Spinal cord (tissue), 9 donors: ENCODE measurements at regions not wholly inside any gene's neighbourhood (a gene's known extent, or its start where the extent isn't known, plus 50 kb on each side); places are given as distances from the start of the nearest gene placed in this dataset.

Experiments
- DNase-seq, 6 donors: peaks; one replicate each; pipeline versions ENCODE4 v3.0.0 to v3.0.0-alpha.2; 2013 to 2015; ENCODE audit warnings: low spot score in 6 of 6, low read depth in 4 of 6
- H3K27ac ChIP-seq: one replicate; pipeline ENCODE4 v1.5.1; 2013; ENCODE audit warnings: low read depth, low read length, control low read depth
- H3K27me3 ChIP-seq: one replicate; pipeline ENCODE4 v1.6.1; 2013; ENCODE audit warnings: low read length; ENCODE audit not compliant: control insufficient read depth, insufficient read depth
- H3K36me3 ChIP-seq: one replicate; pipeline ENCODE4 v1.6.1; 2013; ENCODE audit warnings: low read length; ENCODE audit not compliant: control insufficient read depth, insufficient read depth
- H3K4me1 ChIP-seq: one replicate; pipeline ENCODE4 v1.6.1; 2013; ENCODE audit warnings: low read length; ENCODE audit not compliant: control insufficient read depth, insufficient read depth
- H3K4me3 ChIP-seq: one replicate; pipeline ENCODE4 v1.5.1; 2013; ENCODE audit warnings: low read depth, low read length, control low read depth
- H3K9me3 ChIP-seq: one replicate; pipeline ENCODE4 v1.6.1; 2013; ENCODE audit warnings: low read length; ENCODE audit not compliant: control insufficient read depth, insufficient read depth
- WGBS: methylation state at CpG from one replicate; pipeline ENCODE4 v1.1.5; 2013; ENCODE audit warnings: missing lambda C conversion rate; ENCODE audit not compliant: insufficient coverage; 5-methylcytosine and 5-hydroxymethylcytosine counted together
- donor health status: healthy.

- 40% methylated on average over 1 of the region's 4 CpGs for WGBS
- Histone ChIP-seq H3K4me1 (peaks cover 9% of the 10 kb centered on the region), H3K27me3 (no peaks in the 10 kb centered on the region), H3K9me3 (no peaks in the 10 kb centered on the region), H3K4me3 (no peak overlapping the region), H3K27ac (no peak overlapping the region), H3K36me3 (no peaks in the 10 kb centered on the region)
- DNase-seq = no peak
Observed at GRCh38 chr2:47304654-47305053, 64.5 kb upstream of the EPCAM start.

GRCh38 chr2:47303341-47304148 lies 65.6 kb upstream of the EPCAM start:
- Histone ChIP-seq H3K4me1 (peaks cover 6% of the 10 kb centered on the region), H3K36me3 (no peaks in the 10 kb centered on the region), H3K27me3 (no peaks in the 10 kb centered on the region), H3K4me3 (no peak overlapping the region), H3K9me3 (no peaks in the 10 kb centered on the region), H3K27ac (no peak overlapping the region)
- DNase-seq = no peak
- 48% methylated on average over 3 of the region's 3 CpGs for WGBS

- H3K4me1 ChIP-seq = peaks cover 6% of the 10 kb centered on the region
- H3K9me3 ChIP-seq = no peaks in the 10 kb centered on the region
- no peak for DNase-seq
- no peak overlapping the region for H3K4me3 ChIP-seq
- H3K27me3 ChIP-seq = no peaks in the 10 kb centered on the region
- H3K27ac ChIP-seq = no peak overlapping the region
- H3K36me3 ChIP-seq = no peaks in the 10 kb centered on the region
- 89% methylated on average over 6 of the region's 8 CpGs for WGBS
Observed at GRCh38 chr2:47302308-47302707, 66.8 kb upstream of the EPCAM start.

- no CpG with 5 or more reads among the region's 4 CpGs for WGBS
- no peak overlapping the region for H3K27ac ChIP-seq
- no peaks in the 10 kb centered on the region for H3K9me3 ChIP-seq
- peaks cover 6% of the 10 kb centered on the region for H3K4me1 ChIP-seq
- no peaks in the 10 kb centered on the region for H3K27me3 ChIP-seq
- DNase-seq = no peak
- H3K4me3 ChIP-seq = no peak overlapping the region
- H3K36me3 ChIP-seq = no peaks in the 10 kb centered on the region
Observed at GRCh38 chr2:47301731-47302130, 67.4 kb upstream of the EPCAM start.

GRCh38 chr2:47301277-47301618 lies 67.9 kb upstream of the EPCAM start:
- Histone ChIP-seq H3K4me1 (peaks cover 4% of the 10 kb centered on the region), H3K9me3 (no peaks in the 10 kb centered on the region), H3K36me3 (no peaks in the 10 kb centered on the region), H3K27me3 (no peaks in the 10 kb centered on the region), H3K4me3 (no peak overlapping the region), H3K27ac (no peak overlapping the region)
- no peak for DNase-seq
- no CpG with 5 or more reads among the region's 3 CpGs for WGBS

- no peak overlapping the region for H3K4me3 ChIP-seq
- DNase-seq = no peak
- no peaks in the 10 kb centered on the region for H3K4me1 ChIP-seq
- no peak overlapping the region for H3K27ac ChIP-seq
- H3K36me3 ChIP-seq = no peaks in the 10 kb centered on the region
- WGBS = 100% methylated on average over 1 of the region's 3 CpGs
- no peaks in the 10 kb centered on the region for H3K27me3 ChIP-seq
- H3K9me3 ChIP-seq = no peaks in the 10 kb centered on the region
Observed at GRCh38 chr2:47300609-47301276, 68.4 kb upstream of the EPCAM start.

GRCh38 chr2:47300081-47300480 lies 69.0 kb upstream of the EPCAM start:
- H3K27me3 ChIP-seq = no peaks in the 10 kb centered on the region
- no peaks in the 10 kb centered on the region for H3K36me3 ChIP-seq
- H3K4me3 ChIP-seq = no peak overlapping the region
- no CpG with 5 or more reads among the region's 1 CpG for WGBS
- no peak overlapping the region for H3K27ac ChIP-seq
- H3K9me3 ChIP-seq = no peaks in the 10 kb centered on the region
- DNase-seq = no peak
- no peaks in the 10 kb centered on the region for H3K4me1 ChIP-seq

- H3K9me3 ChIP-seq = no peaks in the 10 kb centered on the region
- no peaks in the 10 kb centered on the region for H3K4me1 ChIP-seq
- H3K27ac ChIP-seq = no peak overlapping the region
- no peaks in the 10 kb centered on the region for H3K36me3 ChIP-seq
- 100% methylated on average over 4 of the region's 9 CpGs for WGBS
- no peak overlapping the region for H3K4me3 ChIP-seq
- DNase-seq = no peak
- H3K27me3 ChIP-seq = no peaks in the 10 kb centered on the region
Observed at GRCh38 chr2:47299555-47299954, 69.6 kb upstream of the EPCAM start.

- WGBS = 69% methylated on average over 3 of the region's 3 CpGs
- no peaks in the 10 kb centered on the region for H3K27me3 ChIP-seq
- H3K36me3 ChIP-seq = no peaks in the 10 kb centered on the region
- no peak overlapping the region for H3K4me3 ChIP-seq
- no peak for DNase-seq
- no peaks in the 10 kb centered on the region for H3K4me1 ChIP-seq
- no peak overlapping the region for H3K27ac ChIP-seq
- H3K9me3 ChIP-seq = no peaks in the 10 kb centered on the region
Observed at GRCh38 chr2:47298771-47299170, 70.3 kb upstream of the EPCAM start.
